ENCODE measurements at regions not wholly inside any gene's neighbourhood (a gene's known extent, or its start where the extent isn't known, plus 50 kb on each side); places are given as distances from the start of the nearest gene placed in this dataset.
"Not testable (repeated sequence)": the region's sequence is repeated elsewhere in the genome, so short reads cannot be mapped to it uniquely, and the experiment has no call there.

DNA sequence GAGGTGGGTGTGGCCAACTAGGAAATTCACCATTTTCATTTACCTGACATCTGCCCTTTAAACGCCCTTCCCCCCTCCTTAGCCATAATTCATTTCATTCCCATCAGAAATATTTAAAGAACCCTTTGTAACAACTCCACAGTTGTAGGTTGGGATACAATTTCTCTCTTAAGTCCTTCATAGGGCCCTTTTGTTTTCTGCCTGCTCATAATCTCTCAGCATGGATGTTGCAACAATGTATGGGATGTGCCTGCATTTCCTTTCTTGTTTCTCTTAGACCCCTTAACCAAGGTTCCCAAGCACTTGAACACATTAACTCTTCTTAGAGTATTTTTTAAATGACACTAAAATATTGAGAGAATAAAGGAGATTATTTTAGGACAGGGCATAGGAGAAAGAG, 51.7 kb upstream of the MYO10 start:
- no peaks in the 10 kb centered on the region for H3K36me3 ChIP-seq (replicated peaks)
- no peaks in the 10 kb centered on the region for H3K27me3 ChIP-seq (replicated peaks)
- TF ChIP-seq, protein P1, sequence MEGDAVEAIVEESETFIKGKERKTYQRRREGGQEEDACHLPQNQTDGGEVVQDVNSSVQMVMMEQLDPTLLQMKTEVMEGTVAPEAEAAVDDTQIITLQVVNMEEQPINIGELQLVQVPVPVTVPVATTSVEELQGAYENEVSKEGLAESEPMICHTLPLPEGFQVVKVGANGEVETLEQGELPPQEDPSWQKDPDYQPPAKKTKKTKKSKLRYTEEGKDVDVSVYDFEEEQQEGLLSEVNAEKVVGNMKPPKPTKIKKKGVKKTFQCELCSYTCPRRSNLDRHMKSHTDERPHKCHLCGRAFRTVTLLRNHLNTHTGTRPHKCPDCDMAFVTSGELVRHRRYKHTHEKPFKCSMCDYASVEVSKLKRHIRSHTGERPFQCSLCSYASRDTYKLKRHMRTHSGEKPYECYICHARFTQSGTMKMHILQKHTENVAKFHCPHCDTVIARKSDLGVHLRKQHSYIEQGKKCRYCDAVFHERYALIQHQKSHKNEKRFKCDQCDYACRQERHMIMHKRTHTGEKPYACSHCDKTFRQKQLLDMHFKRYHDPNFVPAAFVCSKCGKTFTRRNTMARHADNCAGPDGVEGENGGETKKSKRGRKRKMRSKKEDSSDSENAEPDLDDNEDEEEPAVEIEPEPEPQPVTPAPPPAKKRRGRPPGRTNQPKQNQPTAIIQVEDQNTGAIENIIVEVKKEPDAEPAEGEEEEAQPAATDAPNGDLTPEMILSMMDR (IDR thresholded peaks at IDR 0.05; ENCODE audit: low read depth, low read length, missing control alignments) = no peak
- in situ Hi-C loops (cut with HindIII; ENCODE audit: low pct_ligation_motif_present, low sequenced_read_pairs) = no loop called here
- H3K4me3 ChIP-seq (ENCODE audit: low read depth, low read length) = no peak overlapping the region
- no peak for DNase-seq
- H3K27ac ChIP-seq = no peak overlapping the region

DNA sequence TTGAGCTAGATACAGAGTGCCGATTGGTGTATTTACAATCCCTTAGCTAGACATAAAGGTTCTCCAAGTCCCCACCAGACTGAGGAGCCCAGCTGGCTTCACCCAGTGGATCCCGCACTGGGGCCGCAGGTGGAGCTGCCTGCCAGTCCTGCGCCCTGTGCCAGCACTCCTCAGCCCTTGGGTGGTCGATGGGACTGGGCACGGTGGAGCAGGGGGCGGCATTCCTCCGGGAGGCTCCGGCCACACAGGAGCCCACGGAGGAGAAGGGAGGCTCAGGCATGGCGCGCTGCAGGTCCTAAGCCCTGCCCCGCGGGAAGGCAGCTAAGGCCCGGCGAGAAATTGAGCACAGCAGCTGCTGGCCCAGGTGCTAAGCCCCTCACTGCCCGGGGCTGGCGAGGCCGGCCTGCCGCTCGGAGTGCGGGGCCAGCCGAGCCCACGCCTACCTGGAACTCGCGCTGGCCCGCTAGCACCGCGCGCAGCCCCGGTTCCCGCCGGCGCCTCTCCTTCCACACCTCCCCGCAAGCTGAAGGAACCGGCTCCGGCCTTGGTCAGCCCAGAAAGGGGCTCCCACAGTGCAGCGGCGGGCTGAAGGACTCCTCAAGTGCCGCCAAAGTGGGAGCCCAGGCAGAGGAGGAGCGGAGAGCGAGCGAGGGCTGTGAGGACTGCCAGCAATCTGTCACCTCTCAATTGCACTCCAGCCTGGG, 54.9 kb upstream of the MYO10 start:
- in situ Hi-C loops (cut with HindIII; ENCODE audit: low pct_ligation_motif_present, low sequenced_read_pairs); H3K27ac ChIP-seq; H3K4me3 ChIP-seq (ENCODE audit: low read depth, low read length); H3K27me3 ChIP-seq (replicated peaks); H3K36me3 ChIP-seq (replicated peaks); DNase-seq: not testable (repeated sequence)

DNA sequence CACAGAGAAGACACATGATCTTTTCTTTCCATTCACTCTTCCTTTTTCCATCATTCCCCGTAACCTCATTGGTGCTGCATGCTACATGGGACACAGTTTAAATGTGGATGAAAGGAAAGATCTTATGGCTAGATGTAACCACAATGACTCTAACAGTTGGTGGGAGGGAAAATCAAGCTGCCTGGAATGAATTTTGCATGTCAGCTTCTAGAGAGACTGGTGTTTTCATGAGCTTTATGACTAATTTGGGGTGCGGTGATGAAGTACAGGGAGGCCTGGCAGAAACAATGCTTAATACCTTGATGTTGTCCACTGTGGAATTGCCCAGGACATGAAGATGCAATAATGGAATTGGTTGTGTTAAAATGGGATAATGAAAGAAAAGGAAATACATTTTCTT, 55.9 kb upstream of the MYO10 start:
- no peak overlapping the region for H3K4me3 ChIP-seq (ENCODE audit: low read depth, low read length)
- in situ Hi-C loops (cut with HindIII; ENCODE audit: low pct_ligation_motif_present, low sequenced_read_pairs) = no loop called here
- TF ChIP-seq, protein P1 (IDR thresholded peaks at IDR 0.05; ENCODE audit: low read depth, low read length, missing control alignments) = no peak
- H3K27me3 ChIP-seq (replicated peaks) = no peaks in the 10 kb centered on the region
- no peaks in the 10 kb centered on the region for H3K36me3 ChIP-seq (replicated peaks)
- peak; percentile 36 for DNase-seq
- H3K27ac ChIP-seq = no peak overlapping the region

DNA sequence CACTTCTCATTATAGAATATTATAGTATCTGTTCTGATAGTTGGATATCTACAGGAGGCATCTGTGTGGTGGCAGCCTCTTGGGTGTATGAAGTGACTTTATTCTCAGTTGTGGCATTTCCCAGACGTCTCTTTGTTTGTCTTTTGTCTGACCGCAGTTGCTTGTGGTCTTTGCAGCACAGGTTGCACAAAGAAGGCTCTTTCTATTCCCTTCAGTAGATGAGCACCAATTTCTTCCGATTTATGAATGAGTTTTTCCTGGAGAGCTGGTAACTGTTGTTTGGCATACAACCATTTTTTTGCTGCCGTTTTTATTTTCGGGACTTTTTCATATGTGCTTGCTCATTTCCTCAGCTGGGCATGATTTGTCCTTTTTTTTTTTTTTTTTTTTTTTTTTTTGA, 56.4 kb upstream of the MYO10 start:
- Histone ChIP-seq H3K36me3 (replicated peaks) (no peaks in the 10 kb centered on the region), H3K27me3 (replicated peaks) (no peaks in the 10 kb centered on the region), H3K4me3 (ENCODE audit: low read depth, low read length) (no peak overlapping the region), H3K27ac (no peak overlapping the region)
- in situ Hi-C loops (cut with HindIII; ENCODE audit: low pct_ligation_motif_present, low sequenced_read_pairs) = no loop called here
- TF ChIP-seq, protein P1 (IDR thresholded peaks at IDR 0.05; ENCODE audit: low read depth, low read length, missing control alignments) = no peak
- no peak for DNase-seq

DNA sequence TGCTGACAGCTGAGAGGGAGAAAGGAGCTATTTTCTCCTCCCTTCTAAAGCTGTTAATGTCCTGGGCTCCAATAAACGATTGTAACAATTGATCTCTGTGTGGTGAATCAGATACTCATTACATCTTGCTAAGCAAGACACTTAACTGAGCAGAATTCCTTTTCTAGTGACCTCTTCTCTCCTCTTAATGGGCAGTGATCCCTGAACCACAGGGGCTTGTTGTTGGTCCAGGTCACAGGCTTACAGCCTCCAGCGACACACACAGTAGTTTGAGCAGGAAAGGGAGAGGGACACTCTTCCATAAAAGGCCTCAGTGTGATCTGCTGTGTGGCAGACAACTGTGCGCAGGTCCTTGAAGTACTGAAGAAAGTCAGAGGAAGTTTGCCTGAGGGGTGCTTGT, 58.5 kb upstream of the MYO10 start:
- Histone ChIP-seq H3K4me3 (ENCODE audit: low read depth, low read length) (no peak overlapping the region), H3K27me3 (replicated peaks) (no peaks in the 10 kb centered on the region), H3K27ac (no peak overlapping the region), H3K36me3 (replicated peaks) (no peaks in the 10 kb centered on the region)
- in situ Hi-C loops (cut with HindIII; ENCODE audit: low pct_ligation_motif_present, low sequenced_read_pairs) = no loop called here
- no peak for DNase-seq
- TF ChIP-seq, protein P1 (IDR thresholded peaks at IDR 0.05; ENCODE audit: low read depth, low read length, missing control alignments) = no peak

DNA sequence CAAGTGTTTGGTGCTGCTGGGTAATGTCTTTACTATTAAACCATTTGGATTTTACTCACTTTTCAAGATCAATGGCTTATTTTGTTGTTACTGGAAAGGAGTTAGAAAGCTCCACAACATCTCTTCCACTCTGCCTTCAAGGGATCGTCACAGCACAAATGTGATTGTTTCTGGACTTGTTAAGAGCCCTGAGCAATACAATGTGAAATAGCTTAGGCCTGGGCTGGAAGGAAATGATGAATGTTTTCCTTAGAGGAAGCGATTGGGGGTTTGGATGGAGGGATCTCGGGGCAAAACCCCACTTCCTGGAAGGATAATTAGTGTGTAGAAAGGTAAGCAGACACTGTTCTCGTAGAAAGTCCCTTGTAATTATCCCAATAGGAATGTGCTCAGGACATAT, 59.3 kb upstream of the MYO10 start:
- Histone ChIP-seq H3K36me3 (replicated peaks) (no peaks in the 10 kb centered on the region), H3K4me3 (ENCODE audit: low read depth, low read length) (no peak overlapping the region), H3K27ac (peak overlapping the region; percentile 14), H3K27me3 (replicated peaks) (no peaks in the 10 kb centered on the region)
- TF ChIP-seq, protein P1 (IDR thresholded peaks at IDR 0.05; ENCODE audit: low read depth, low read length, missing control alignments) = no peak
- no peak for DNase-seq
- in situ Hi-C loops (cut with HindIII; ENCODE audit: low pct_ligation_motif_present, low sequenced_read_pairs) = no loop called here

Measured in brain microvascular endothelial cell (primary cell).